ENCODE measurements at regions not wholly inside any gene's neighbourhood (a gene's known extent, or its start where the extent isn't known, plus 50 kb on each side); places are given as distances from the start of the nearest gene placed in this dataset.

DNA sequence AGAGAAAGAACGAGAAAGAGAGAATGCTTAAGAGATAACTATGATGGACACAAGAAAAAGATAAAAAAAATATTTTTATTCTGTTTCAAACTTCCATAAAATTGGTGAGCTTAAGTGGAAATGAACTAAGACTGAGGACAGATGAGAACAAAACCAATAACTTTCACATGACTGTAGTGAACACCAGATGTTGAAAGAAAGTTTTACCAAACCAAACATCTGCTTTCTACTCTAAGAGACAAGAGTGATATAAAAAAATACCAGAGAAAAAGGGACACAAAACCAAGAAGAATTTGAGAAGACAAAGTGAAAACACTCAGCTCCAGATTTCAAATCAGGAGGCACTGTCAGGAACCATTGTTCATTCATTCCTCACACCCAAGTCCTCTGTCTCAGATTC, 147.9 kb downstream of the IMPG2 start:
- no peak overlapping the region for H3K4me3 Mint-ChIP-seq
- no peaks in the 10 kb centered on the region for H3K9me3 Mint-ChIP-seq
- no peaks in the 10 kb centered on the region for H3K36me3 Mint-ChIP-seq (ENCODE audit: low read depth)
- peak overlapping the region; percentile 73 for H3K27ac Mint-ChIP-seq
- no peak for DNase-seq
- H3K4me1 Mint-ChIP-seq (ENCODE audit: low read depth) = peaks cover 22% of the 10 kb centered on the region
- H3K27me3 Mint-ChIP-seq = peaks cover 9% of the 10 kb centered on the region

- H3K27me3 Mint-ChIP-seq = peaks cover 12% of the 10 kb centered on the region
- H3K27ac Mint-ChIP-seq = peak overlapping the region; percentile 73
- H3K9me3 Mint-ChIP-seq = no peaks in the 10 kb centered on the region
- DNase-seq = no peak
- peaks cover 22% of the 10 kb centered on the region for H3K4me1 Mint-ChIP-seq (ENCODE audit: low read depth)
- H3K36me3 Mint-ChIP-seq (ENCODE audit: low read depth) = no peaks in the 10 kb centered on the region
- no peak overlapping the region for H3K4me3 Mint-ChIP-seq
Observed at GRCh38 chr3:101171681-101172191, 148.6 kb downstream of the IMPG2 start.

- Mint-ChIP-seq H3K9me3 (no peaks in the 10 kb centered on the region), H3K27me3 (peaks cover 17% of the 10 kb centered on the region), H3K36me3 (ENCODE audit: low read depth) (no peaks in the 10 kb centered on the region), H3K4me3 (no peak overlapping the region), H3K4me1 (ENCODE audit: low read depth) (peaks cover 24% of the 10 kb centered on the region), H3K27ac (peak overlapping the region; percentile 62)
- no peak for DNase-seq
Observed at GRCh38 chr3:101170806-101171558, 149.4 kb downstream of the IMPG2 start.

- Mint-ChIP-seq H3K4me3 (no peak overlapping the region), H3K27me3 (peaks cover 22% of the 10 kb centered on the region), H3K36me3 (ENCODE audit: low read depth) (no peaks in the 10 kb centered on the region), H3K9me3 (no peaks in the 10 kb centered on the region), H3K27ac (peak overlapping the region; percentile 35), H3K4me1 (ENCODE audit: low read depth) (peaks cover 24% of the 10 kb centered on the region)
- DNase-seq = no peak
Observed at GRCh38 chr3:101170062-101170771, 150.2 kb downstream of the IMPG2 start.

GRCh38 chr3:101169516-101169915, 150.9 kb downstream of the IMPG2 start:
- DNase-seq = no peak
- no peaks in the 10 kb centered on the region for H3K36me3 Mint-ChIP-seq (ENCODE audit: low read depth)
- peak overlapping the region; percentile 60 for H3K27ac Mint-ChIP-seq
- H3K4me3 Mint-ChIP-seq = no peak overlapping the region
- no peaks in the 10 kb centered on the region for H3K9me3 Mint-ChIP-seq
- H3K27me3 Mint-ChIP-seq = peaks cover 22% of the 10 kb centered on the region
- H3K4me1 Mint-ChIP-seq (ENCODE audit: low read depth) = peaks cover 24% of the 10 kb centered on the region

GRCh38 chr3:101167376-101167775, 153.0 kb downstream of the IMPG2 start:
- Mint-ChIP-seq H3K27ac (no peak overlapping the region), H3K36me3 (ENCODE audit: low read depth) (no peaks in the 10 kb centered on the region), H3K4me1 (ENCODE audit: low read depth) (peaks cover 21% of the 10 kb centered on the region), H3K27me3 (peaks cover 33% of the 10 kb centered on the region), H3K4me3 (no peak overlapping the region), H3K9me3 (no peaks in the 10 kb centered on the region)
- no peak for DNase-seq

DNA sequence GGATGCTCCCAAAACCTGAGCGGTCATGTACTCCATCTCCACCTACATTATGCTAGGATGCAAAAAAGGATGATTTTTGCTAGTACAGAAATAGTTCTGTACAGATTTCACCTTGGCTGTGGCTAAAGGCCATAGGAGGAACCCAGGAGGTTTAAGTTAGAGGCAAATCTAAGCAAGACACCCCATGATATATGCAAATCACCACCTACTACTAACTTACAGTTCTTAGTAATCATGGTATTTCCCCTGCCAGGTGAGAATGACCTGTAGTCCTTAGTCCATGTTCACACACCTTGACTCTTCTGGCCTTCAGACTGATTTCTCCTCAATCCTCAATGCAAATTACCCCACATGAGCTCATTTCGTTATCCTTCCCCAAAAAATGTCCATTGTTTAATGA, 154.2 kb downstream of the IMPG2 start:
- peaks cover 12% of the 10 kb centered on the region for H3K4me1 Mint-ChIP-seq (ENCODE audit: low read depth)
- no peak overlapping the region for H3K4me3 Mint-ChIP-seq
- H3K9me3 Mint-ChIP-seq = no peaks in the 10 kb centered on the region
- DNase-seq = no peak
- H3K27ac Mint-ChIP-seq = no peak overlapping the region
- H3K27me3 Mint-ChIP-seq = peaks cover 38% of the 10 kb centered on the region
- no peaks in the 10 kb centered on the region for H3K36me3 Mint-ChIP-seq (ENCODE audit: low read depth)

DNA sequence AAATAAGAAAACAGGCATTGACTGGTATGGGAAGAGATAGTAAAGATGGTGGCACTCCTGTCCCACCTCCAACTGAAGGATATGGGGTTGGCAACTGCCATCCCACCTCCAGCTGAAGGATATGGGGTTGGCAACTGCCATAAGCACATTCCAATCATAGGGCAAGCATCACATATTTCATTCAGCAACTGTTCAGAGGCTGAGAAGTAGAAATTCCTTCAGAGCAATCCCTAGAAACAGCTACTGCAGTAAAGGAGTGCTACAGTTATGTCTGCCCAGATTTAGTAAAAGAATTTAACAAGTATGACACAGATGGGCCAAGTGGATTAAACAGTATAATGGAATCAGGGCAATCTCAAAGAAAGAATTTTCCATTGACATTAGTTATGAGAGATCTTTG, 156.8 kb downstream of the IMPG2 start:
- H3K9me3 Mint-ChIP-seq = no peaks in the 10 kb centered on the region

DNA sequence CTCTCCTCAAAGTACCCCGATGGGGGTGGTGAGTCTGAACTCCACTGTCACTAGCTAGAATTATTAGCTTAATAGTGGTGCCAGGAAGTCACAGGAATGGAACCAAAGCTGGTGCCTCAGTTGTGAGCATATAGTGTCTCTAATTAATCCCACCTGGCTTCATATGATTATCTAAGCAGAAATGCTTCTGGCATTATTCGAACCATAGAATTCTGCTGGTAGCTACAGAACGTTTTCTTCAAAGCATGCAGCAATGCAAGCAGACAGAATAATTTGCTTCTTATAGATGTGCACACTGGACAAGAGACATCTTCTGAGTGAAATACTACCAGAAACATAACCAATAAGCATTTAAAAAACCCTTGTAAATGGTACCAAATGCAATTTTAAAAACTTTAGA, 160.9 kb downstream of the IMPG2 start:
- Mint-ChIP-seq H3K27me3 (peaks cover 43% of the 10 kb centered on the region), H3K9me3 (no peaks in the 10 kb centered on the region), H3K4me1 (ENCODE audit: low read depth) (no peaks in the 10 kb centered on the region), H3K27ac (no peak overlapping the region), H3K36me3 (ENCODE audit: low read depth) (no peaks in the 10 kb centered on the region), H3K4me3 (no peak overlapping the region)
- DNase-seq = no peak

More for the DNA sequence above, 156.8 kb downstream of the IMPG2 start:
- peaks cover 47% of the 10 kb centered on the region for H3K27me3 Mint-ChIP-seq
- H3K4me3 Mint-ChIP-seq = no peak overlapping the region
- DNase-seq = no peak
- no peaks in the 10 kb centered on the region for H3K36me3 Mint-ChIP-seq (ENCODE audit: low read depth)
- no peak overlapping the region for H3K27ac Mint-ChIP-seq
- peaks cover 2% of the 10 kb centered on the region for H3K4me1 Mint-ChIP-seq (ENCODE audit: low read depth)

- Mint-ChIP-seq H3K27ac (no peak overlapping the region), H3K4me3 (no peak overlapping the region), H3K27me3 (peaks cover 47% of the 10 kb centered on the region), H3K9me3 (no peaks in the 10 kb centered on the region), H3K36me3 (ENCODE audit: low read depth) (no peaks in the 10 kb centered on the region), H3K4me1 (ENCODE audit: low read depth) (no peaks in the 10 kb centered on the region)
- no peak for DNase-seq
Observed at GRCh38 chr3:101158374-101158773, 162.0 kb downstream of the IMPG2 start.

GRCh38 chr3:101156787-101157345, 163.5 kb downstream of the IMPG2 start:
- Mint-ChIP-seq H3K36me3 (ENCODE audit: low read depth) (no peaks in the 10 kb centered on the region), H3K27me3 (peaks cover 44% of the 10 kb centered on the region), H3K4me3 (no peak overlapping the region), H3K9me3 (no peaks in the 10 kb centered on the region), H3K27ac (no peak overlapping the region), H3K4me1 (ENCODE audit: low read depth) (no peaks in the 10 kb centered on the region)
- DNase-seq = no peak

DNA sequence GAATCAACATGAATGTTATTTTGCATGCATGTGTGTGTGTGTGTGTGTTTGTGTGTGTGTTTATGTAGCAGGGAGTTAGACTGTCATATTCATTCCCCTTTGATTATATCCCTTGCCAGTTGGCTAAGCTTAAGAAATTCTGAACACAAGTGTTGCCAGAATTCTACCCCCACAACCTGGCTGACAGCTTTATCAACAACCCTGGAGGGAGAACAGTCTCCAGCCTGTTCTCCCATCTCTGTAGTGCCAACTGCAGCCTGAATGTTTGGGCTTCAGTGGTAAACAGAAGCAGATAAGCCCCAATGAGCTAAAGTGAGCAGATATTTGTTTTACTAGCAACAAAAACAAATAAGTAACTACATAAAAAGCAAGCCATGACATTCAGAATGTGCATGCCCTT, 162.6 kb upstream of the ABI3BP start:
- H3K4me3 Mint-ChIP-seq = no peak overlapping the region
- no peaks in the 10 kb centered on the region for H3K9me3 Mint-ChIP-seq
- H3K27ac Mint-ChIP-seq = no peak overlapping the region
- DNase-seq = no peak
- H3K36me3 Mint-ChIP-seq (ENCODE audit: low read depth) = no peaks in the 10 kb centered on the region
- no peaks in the 10 kb centered on the region for H3K4me1 Mint-ChIP-seq (ENCODE audit: low read depth)
- H3K27me3 Mint-ChIP-seq = peaks cover 47% of the 10 kb centered on the region

DNA sequence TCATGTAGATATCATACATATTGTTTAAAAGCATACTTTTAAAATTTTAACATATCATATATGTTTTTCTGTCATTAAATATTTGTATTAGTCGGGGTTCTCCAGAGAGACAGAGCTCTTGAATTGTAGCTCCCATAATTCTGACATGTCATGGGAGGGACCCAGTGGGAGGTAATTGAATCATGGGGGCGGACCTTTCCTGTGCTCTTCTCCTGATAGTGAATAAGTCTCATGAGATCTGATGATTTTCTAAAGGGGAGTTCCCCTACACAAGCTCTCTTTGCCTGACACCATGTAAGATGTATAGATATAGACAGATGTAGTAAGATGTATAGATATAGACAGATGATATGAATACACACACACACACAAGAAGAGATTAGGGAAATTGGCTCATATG, 161.2 kb upstream of the ABI3BP start:
- Mint-ChIP-seq H3K27me3 (peaks cover 46% of the 10 kb centered on the region), H3K9me3 (no peaks in the 10 kb centered on the region), H3K4me1 (ENCODE audit: low read depth) (no peaks in the 10 kb centered on the region), H3K36me3 (ENCODE audit: low read depth) (no peaks in the 10 kb centered on the region), H3K4me3 (no peak overlapping the region), H3K27ac (no peak overlapping the region)
- DNase-seq = no peak

GRCh38 chr3:101151286-101151913, 158.2 kb upstream of the ABI3BP start:
- Mint-ChIP-seq H3K9me3 (no peaks in the 10 kb centered on the region), H3K27ac (no peak overlapping the region), H3K4me3 (no peak overlapping the region), H3K4me1 (ENCODE audit: low read depth) (no peaks in the 10 kb centered on the region), H3K27me3 (peaks cover 47% of the 10 kb centered on the region), H3K36me3 (ENCODE audit: low read depth) (no peaks in the 10 kb centered on the region)
- DNase-seq = no peak
